ENCODE measurements at regions not wholly inside any gene's neighbourhood (a gene's known extent, or its start where the extent isn't known, plus 50 kb on each side); places are given as distances from the start of the nearest gene placed in this dataset.

DNA sequence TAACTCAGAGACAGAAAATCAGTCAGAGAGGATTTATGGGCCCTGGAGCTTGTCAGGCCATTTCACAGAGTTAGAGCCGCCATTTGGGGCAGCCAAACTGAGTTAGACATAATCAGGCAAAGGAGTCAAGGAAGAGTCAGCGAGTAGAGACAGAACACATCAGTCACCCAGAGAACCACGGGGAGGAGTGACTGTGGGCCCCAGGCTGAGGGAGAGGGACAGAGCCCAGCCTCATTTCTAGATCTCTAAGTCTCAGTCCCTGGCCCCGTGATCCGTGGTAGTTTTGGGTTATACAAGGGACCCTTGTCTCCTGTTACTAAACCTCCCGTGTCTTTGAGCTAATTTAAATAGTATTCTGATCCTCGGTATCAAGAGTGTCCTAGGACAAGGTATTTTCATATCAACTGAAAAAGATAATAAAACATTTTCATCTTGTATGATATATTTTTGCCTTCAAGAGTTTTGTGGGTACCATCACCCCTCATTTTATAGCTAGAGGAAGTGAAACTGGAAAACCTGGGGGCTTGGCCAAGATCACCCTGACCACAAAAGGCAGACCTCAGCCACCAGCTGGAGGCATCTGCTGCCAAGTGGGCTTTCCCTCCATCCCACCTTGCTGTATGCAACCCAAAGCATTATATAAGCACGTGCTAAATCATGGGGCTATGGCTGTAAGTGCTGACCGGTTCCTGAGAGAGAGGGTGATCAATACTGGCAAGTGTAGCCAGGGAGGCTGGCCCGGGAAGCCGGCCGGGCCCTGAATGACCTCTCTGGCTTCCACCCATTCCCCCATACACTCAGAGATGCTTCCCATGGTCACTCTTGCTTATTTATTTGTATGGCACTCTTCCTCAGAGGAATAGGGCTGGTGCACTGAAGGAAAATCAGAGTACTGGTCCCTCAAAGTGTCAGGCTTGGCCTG, 204.1 kb downstream of the BCOR start:
- DNase-seq (ENCODE audit: low read depth) = no peak

DNA sequence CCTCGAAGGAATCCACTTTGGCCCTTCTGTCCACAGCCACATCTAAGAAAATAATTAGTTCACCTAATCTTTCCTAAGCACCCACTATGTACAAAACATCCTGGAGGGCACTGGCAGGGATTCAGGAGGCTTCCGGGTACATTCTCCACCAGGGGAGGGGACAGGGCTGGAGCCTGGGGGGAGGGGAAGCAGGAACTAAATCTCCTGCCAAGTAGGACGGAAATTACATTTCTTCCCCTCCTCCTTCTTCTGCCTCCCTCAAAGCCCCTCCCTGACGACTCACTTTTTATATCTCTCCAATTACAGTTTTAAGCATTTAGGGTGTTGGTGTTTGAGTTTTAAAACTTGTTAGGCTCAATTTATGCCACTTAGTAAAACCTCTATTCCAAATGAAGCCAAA, 203.1 kb downstream of the BCOR start:
- DNase-seq (ENCODE audit: low read depth) = no peak

DNA sequence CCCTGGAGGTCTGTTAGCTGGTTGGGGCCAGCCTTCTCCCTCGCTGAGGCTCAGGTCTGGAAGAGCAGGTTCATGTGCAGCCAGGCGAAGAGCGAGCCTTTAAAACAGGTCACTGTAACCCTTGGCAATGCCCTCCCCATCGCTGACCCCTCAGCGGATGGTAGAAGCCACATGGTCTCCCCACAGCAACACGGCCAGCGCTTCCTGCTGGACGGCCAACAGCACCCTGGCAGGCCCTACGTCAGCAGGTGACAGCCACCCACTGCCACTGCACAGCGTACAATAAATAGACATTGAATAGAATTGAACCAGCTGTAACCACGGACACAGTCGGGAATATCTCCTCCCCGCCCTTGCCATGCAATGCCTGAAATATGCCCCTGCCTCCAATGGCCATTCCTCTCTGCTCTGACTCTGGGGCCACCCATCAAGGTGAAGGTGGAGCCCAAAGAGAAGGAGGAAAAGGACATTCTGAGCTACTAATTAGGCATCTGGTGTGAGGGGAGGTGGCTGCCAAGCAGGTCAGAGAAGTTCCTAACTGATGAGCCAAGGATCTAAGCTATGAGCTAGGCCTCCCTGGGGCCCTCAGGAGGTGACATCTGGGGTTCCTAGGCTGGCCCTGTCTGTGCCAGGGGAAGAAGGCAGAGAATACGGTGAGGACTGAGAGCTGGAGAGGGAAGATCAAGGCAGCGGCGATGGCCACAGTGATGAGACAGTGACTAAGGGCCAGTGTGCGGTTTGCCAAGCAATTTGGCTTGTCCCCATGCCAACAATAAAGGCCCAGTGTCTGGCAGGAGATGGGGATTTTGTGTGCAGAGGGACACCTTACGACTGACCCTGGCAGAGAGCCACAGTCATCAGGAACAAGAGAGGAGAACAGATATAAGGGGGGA, 202.3 kb downstream of the BCOR start:
- peak; percentile 50 for DNase-seq (ENCODE audit: low read depth)

GRCh38 chrX:39896951-39897740, 200.6 kb downstream of the BCOR start:
- peak; percentile 83 for DNase-seq (ENCODE audit: low read depth)

- no peak for DNase-seq (ENCODE audit: low read depth)
Observed at GRCh38 chrX:39897741-39898097, 200.0 kb downstream of the BCOR start.

- DNase-seq (ENCODE audit: low read depth) = no peak
Observed at GRCh38 chrX:39898147-39898546, 199.6 kb downstream of the BCOR start.

DNA sequence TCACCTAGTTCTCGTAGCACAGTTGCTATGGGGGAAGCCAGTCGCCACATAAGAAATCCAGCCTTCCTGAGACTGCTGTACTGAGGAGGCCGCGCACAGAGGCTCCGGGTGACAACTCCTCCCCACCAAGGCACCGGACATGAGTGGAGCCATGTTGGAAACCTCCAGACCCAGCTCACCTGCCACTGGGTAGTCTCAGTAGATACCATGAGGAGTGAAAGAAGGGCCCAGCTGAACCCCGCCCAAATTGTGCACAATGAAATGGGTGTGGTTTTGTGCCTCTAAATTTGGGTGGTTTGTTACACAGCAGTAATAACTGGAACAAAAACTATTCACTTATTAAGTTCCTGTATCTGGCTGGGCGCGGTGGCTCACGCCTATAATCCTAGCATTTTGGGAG, 198.7 kb downstream of the BCOR start:
- no peak for DNase-seq (ENCODE audit: low read depth)

GRCh38 chrX:39899856-39900776, 197.6 kb downstream of the BCOR start:
- peak; percentile 65 for DNase-seq (ENCODE audit: low read depth)

DNA sequence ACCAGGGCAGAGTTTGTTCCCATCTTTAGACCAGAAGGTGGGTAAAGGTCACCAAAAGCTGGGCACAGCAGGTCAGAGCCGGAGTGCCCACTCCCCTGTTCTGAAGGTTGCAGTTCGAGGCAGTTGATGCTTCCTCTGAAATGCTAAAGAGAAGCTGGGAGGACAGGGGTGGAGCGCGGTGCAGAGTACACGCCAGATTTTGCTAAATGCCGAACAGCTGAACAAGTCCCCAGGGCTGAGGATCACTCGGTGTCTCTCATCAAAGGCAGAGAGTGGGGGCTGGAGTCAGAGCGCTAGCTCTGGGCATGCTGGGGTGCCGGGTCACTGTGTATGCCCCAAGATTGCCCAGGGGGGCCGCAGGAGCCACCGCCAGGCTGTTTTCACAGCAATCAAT, 197.0 kb downstream of the BCOR start:
- no peak for DNase-seq (ENCODE audit: low read depth)

DNA sequence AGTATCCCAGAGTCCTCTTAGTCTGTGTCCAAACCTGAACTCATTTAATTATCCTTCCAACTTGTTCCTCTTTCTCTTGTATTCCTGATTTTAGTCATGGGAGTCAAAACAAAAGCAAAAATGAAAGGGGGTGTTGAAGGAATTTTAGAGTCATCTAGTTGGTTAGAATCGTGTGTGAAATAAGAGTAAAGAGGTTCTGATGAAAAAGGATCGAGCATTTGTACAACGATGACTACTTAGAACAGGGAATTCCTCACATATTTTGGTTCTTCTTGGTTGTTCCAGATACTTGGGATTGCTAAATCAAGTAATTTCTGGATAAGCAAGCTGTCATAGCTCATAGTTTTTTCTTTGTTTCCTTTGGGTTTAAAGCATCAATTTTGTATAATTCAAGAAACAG, 194.4 kb downstream of the BCOR start:
- peak; percentile 86 for DNase-seq (ENCODE audit: low read depth)

- peak; percentile 64 for DNase-seq (ENCODE audit: low read depth)
Observed at GRCh38 chrX:39903937-39904336, 193.8 kb downstream of the BCOR start.

- DNase-seq (ENCODE audit: low read depth) = no peak
Observed at GRCh38 chrX:39904816-39905537, 192.8 kb downstream of the BCOR start.

DNA sequence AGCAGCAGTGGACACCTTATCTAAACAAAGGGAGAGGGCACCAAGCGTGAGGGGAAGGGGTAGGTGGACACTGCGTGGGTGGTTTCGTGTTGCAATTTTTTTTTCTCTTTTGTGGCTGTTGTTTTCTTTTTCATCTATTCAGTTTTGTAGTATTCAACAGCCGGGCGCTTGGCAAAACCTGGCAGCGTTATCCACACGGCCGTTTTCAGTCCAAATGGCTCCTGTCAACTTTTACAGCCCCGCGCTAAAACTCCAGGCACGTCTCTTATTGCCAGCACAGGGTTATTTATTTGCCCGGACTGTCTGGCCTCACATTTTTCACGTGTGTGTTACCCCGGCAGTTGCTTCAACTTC, 192.2 kb downstream of the BCOR start:
- peak; percentile 58 for DNase-seq (ENCODE audit: low read depth)

- no peak for DNase-seq (ENCODE audit: low read depth)
Observed at GRCh38 chrX:39905946-39906345, 191.8 kb downstream of the BCOR start.

- DNase-seq (ENCODE audit: low read depth) = peak; percentile 97
Observed at GRCh38 chrX:39907964-39908661, 189.6 kb downstream of the BCOR start.

GRCh38 chrX:39909996-39910395, 187.8 kb downstream of the BCOR start:
- no peak for DNase-seq (ENCODE audit: low read depth)

DNA sequence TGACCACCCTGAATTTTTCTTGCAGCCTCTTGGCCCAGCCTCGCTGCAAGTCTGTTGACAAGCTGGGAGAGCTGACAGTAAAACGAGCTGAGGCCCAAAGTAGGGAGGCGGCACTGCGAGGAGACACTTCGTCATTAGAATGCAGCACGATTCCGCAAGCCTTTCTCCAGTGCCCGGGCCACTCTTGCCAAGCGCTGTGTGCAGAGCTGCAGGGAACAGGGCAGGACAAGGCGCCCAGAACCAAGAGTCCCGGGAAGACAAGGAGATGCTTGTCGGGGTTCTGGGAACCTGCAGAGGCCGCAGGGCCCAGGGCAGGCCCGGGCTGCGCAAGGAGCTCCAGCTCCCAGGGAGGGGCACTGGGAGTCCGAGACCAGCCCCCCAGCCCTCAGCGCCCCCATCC, 187.1 kb downstream of the BCOR start:
- DNase-seq (ENCODE audit: low read depth) = no peak

- no peak for DNase-seq (ENCODE audit: low read depth)
Observed at GRCh38 chrX:39911278-39911897, 186.4 kb downstream of the BCOR start.

DNA sequence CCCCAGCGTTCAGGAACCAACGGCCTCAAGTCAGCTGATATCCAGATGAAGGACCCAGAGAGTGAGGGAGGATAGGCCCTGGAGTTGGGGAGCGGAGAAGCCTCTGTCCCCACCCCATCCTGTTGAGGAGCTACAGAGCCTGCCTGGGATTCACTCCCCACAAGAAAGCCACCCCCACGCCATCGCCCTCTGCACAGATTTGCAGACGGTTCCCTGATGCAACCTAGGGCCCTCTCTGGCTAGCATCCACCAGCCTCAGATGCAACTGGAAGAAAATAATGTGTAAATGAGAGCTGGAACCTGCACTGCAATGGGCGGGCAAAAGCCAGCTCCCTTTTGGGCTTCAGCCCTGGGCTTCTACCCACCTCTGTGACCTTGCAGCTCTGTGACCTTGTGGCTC, 185.6 kb downstream of the BCOR start:
- no peak for DNase-seq (ENCODE audit: low read depth)

- DNase-seq (ENCODE audit: low read depth) = no peak
Observed at GRCh38 chrX:39915081-39915480, 182.7 kb downstream of the BCOR start.

All from EH (cell line).